NCI-H2171 treated with DMSO at 0.1 percent for 48 hours (cell line): ENCODE measurements at regions not wholly inside any gene's neighbourhood (a gene's known extent, or its start where the extent isn't known, plus 50 kb on each side); places are given as distances from the start of the nearest gene placed in this dataset.
"Not testable (repeated sequence)": the region's sequence is repeated elsewhere in the genome, so short reads cannot be mapped to it uniquely, and the experiment has no call there.

ENCODE experiments used
- DNase-seq: peaks from one replicate; lab custom pipeline; 2025; lab: John Stamatoyannopoulos, UW

DNA sequence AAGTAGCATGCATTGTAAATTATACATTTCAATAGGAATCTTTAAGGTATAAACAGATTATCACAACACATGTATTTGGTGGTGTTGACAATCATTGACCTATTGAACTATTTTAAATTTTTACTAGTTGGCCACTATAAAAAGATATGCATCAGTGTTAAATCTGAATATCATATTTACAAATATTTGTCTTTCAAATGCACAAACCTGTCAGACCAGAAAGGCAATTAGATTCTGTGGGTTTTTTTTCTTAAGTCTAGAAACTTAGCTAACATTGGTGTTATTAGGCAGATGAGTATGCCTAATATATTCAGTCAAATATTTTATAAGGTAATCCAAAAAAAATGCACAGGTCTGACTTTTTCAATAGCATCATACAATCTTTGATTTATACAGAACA is 241.4 kb upstream of the DGKB start:
- DNase-seq = no peak

DNA sequence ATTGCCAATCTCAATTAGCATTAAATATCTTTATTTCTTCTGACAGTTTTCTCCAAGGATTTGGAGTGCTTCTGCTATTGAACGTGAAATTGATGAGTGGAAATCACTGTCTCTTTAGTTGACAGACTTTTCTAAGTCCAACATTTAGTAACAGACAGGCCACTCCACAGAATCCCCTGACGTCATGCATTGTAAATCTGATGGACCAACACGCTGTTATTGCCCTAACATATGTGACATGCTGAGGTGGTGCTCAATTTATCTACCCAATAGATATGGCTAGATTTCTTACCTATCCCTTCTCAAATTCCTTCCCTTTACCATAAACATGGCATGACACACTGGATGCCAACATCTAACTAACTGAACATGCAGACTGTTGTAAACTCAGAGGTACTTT is 240.6 kb upstream of the DGKB start:
- DNase-seq = no peak

DNA sequence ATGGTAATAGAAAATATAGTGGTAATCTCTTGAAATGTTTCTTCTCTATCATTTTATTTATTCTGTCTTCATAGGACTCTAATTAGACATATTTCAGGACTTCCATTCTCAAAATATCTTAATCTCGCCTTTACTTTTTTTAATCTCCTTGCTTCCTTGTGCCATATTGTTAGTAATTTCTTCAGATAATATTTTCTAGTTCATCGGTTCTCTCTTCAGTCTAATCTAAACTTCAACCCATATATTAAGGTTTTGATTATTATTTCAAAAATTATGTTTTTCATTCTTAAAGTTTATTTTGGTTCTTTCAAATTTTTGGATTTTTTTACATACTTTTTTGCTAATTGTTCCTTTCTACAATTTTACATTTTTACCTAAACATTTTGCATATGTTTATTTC is 237.9 kb upstream of the DGKB start:
- no peak for DNase-seq

DNA sequence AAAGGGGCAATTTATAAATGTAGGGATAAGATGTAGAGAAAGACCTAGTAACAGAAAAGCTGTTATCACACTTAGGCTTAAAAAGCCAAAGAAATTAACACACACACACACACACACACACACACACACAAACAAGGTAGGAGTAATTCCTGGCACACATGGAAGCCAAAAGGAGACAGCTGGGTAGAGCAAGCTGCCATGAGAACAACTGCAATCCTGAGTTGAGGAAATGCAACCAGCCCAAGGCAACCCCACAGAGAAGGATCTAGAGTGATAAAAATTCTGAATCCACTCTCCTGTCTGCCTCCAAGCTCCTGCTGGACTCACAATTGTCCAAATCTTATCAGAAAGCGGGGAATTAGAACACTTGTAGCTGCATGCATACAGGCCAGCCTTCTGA is 229.1 kb upstream of the DGKB start:
- no peak for DNase-seq

DNA sequence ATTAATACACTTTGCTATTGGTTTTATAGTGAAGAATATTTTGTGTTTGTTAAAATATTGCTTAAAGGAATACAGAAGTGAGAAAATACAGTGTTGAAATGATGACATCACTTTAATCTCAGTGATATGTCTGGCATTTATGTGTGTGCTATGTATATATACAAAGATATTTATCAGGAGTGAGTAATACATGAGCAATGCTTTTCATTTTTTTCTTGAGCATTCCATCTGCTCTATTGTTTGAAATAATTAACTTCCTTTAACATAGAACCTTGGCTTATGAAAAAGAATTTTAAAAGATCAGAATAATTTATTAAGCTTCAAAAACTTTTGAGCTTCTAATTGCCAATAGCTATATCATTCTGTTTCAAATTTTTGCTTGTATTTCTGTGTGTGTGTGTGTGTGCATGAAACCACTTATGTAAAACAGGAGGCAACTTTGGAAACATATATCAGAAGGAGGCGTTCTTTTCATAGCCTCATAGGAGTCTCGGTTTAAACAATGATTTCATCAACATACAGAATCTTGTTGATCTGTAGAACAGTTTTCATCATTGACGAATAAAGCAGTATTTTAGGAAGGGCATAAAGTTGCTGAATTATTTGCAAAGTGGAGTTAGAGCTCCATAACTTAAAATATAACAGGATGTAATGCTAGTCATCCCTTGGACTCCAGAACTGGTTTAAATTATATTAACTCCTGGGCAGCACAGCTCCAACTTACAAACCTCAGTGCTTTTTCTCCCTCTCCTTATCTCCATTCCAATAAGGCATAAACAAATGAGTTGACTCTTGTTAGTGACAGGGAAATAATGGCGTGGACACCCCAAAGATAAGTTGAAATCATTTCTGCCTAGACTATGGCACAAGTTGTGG is 228.4 kb upstream of the DGKB start:
- DNase-seq = no peak

DNA sequence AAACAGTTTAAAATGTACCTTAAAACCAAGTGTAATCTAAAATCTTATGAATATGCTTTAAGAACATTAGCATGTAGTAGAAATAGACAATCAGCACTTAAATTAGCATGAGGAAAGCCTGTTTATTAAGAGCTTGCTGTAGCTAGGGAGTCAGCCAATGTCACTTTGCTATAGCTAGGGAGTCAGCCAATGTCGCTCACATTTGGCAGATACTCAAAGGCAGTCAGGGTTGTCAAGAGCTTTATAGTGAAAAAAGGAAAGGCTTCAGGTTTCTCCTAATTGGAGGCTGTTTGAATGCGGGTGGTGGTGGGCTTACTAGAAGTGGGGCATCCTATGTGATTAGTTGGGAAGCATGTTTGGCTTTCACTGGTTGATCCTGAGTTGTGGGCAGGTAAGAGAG is 226.2 kb upstream of the DGKB start:
- peak; percentile 54 for DNase-seq

DNA sequence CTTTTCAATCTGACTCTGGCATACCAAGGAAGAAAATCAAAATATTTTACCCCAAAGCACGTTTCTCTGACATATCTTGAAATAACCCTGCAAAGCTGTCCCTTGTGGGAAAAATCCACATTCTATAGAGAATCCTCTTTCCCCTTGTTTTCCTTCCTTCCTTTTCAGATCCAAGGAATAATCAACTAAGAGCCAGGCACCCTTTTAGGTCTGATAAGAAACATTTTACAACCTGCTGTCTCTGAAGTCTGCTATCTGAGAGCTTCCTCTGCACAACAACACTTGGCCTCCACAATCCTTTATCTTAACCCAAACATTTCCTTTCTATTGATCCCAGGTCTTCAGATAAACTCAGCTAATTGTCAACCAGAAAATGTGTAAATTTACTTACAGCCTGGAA is 224.1 kb upstream of the DGKB start:
- DNase-seq = not testable (repeated sequence)

DNA sequence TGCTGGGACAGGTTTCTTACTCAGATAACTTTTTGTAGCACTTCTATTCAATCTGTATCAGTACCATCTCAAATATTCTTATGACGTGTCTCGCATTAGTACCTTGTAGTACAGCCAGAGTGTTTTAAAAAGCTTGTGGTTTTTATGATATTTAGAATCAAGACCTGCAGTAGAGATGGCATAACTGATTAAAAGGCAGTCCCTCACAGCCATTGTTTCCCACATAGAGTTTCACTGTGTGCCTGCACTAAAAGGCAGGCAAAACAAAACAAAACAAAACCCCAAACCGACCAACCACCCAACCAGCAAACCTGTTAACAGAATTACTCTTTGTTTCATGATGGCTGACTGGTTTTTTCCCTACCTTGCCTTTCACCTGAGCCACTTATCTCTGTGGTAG is 221.3 kb upstream of the DGKB start:
- DNase-seq = no peak

DNA sequence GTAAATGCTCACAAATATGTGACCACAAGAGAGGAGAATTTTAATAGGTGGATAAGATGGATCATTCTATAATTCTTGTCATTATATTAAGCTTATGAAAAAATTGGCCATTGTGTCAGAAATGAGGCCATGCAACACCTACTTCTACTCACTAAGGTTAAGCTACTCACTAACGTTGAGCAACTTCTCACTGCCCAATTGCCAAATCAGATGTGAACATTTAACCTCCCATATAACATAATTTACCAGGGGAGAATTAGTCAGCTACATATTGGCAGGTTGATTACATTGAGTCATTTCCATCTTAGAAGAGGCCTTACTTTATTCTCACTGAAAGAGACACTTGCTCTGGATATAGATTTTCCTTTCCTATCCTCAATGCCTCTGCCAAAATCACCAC is 211.2 kb upstream of the DGKB start:
- no peak for DNase-seq

DNA sequence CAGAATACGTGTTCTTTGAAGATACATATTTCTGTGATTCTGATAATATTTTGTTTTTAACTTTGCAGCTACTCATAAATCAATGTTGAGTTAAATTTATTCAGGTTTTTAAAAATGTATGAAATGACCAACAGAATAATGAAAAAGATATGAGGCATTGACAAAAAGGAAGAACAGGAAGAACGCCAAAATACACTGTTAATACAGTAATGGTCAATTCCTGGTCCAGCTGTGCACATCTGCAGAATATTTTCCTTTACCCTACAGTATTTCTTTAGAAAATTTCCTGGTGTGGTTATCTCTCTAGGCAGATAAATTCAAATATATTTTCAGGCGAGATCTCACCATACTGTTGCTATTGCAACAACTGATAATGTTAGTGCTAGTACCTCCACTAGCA is 203.2 kb upstream of the DGKB start:
- no peak for DNase-seq

DNA sequence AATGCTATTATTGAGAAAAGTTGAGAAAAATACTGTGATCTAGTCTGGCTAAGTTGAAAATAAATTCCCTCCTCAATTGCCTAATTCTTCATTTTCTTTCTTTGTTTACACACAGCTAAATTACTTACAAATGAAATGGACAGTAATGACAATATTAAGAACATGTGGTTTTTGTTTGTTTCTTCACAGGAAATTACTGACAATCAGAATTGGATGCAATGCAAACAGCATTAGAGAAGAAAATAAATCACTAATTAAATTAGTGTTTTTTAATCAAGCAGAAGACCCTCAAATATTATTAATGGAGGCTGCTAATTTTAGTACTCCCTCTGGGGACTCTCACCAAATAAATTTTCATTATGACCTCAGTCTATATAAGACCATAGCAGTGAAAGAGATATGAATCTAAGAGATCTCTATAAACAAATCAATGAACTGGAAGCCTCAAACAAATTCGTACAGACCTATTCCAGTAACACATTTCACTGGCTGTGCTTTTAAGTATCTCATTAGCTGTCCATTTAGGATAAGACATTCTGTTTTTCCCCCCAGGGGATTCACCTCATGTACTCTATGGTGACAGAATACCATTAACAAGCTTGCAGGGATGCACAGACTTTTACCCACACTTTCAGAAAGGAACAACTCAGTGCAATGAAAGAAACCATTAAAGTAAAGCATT is 202.0 kb upstream of the DGKB start:
- peak; percentile 76 for DNase-seq

DNA sequence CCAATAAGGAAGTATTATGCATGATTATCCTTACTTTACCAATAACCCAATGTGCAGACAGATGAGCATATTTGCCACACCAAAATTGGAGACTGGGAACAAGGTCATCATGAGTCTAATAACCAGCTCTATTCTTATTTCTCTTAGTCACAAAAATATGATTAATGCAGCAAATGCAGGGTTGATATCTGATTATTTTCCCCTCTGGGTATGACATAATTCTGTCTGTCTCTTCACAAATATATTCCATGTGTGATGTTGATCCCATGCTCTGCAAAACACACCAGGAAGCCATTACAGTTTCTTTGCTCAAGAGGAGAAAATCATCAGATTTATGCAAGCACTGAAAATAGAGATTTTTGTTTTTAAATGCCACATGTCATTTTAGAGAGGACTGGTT is 196.5 kb upstream of the DGKB start:
- DNase-seq = no peak

DNA sequence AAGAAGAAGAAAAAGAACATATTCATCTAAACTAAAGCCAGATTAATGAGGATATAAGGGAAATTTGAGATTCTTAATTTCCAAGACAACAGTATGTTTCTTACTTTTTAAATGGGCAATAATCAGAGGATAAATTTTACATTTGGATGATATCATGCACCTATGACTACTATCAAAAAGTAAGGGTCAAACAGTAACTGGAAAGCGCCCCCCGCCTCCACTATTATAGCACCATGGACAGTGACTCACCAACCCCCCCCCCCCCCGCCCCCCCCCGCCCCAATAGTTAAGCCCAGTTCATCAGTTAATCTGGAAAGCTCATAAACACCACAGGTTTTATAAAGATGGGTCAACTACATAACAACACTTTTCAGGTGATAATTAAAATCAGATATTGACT is 194.3 kb upstream of the DGKB start:
- no peak for DNase-seq

DNA sequence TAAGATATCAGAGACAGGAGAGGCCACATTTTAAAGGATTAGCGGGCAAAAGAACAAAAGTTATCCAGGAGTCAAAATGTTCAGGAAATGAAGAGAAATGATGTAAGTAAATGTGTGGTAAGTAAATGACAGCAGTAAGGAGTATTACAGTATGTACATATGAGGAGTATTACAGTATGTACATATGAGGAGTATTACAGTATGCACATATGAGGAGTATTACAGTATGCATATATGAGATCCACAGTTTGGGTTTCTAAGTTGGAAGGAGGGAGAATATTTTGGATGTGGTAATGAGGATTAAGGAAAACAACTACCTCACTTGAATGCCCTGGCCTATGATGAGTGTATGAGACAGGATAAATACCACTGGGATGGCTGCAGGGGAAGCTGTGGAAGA is 192.4 kb upstream of the DGKB start:
- DNase-seq = no peak

DNA sequence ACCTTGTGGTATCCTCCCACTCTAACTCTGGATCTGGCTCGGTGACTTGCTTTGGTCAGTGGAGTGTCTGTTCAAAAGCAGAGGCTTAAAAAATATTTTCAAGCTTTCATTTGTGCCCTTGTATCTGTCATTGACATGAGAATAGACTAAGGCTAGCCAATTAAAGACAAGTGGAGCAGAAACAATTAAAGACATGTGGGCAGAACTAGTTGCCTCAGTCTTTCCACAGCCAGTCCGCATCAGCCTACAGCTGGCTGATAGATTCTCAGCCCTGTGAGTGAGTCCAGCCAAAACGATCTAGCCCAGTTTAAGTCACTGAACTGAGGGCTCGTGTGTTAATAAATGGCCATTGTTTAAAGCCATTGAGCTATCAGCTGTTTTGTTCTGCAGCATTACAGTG is 185.2 kb upstream of the DGKB start:
- peak; percentile 3 for DNase-seq

DNA sequence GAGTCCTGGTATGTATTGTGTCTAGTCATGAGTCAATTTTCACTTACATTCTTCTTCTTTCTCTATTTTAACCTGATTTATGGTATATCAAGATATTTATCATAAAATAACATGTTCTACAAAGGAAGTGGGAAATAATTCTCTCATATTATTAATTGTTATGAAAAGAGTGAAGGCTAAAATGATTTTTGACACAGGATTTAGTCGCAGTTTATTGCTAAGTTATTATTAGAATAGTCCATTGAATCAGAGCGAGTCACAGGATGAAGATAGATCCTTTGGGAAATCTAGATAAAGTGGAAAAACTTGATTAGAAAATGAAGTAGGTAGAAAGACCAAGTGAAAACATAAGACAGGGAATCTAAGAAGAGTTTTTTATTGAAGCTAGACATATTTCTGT is 184.3 kb upstream of the DGKB start:
- DNase-seq = no peak

DNA sequence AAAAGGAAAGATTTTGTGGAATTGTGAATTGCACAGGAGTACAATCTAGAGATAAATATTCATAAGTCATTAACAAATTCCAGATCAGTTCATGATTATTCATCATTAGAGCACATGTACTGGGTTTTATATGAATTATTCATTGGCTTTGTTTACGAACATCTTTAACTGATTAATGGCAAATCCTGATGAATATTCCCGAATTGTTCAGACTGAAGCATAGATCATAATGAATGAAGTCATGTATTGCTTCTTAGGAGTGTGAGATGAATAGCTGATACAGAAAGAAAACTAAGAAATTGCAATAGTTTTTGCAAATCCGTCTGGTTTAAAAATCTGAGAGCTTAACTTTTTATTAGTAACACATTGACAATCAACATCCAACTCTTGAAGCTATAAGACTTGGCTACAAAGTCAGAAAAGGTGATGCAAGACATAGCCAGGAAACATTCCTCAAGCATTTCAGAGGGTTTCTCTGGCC is 183.6 kb upstream of the DGKB start:
- DNase-seq = no peak

DNA sequence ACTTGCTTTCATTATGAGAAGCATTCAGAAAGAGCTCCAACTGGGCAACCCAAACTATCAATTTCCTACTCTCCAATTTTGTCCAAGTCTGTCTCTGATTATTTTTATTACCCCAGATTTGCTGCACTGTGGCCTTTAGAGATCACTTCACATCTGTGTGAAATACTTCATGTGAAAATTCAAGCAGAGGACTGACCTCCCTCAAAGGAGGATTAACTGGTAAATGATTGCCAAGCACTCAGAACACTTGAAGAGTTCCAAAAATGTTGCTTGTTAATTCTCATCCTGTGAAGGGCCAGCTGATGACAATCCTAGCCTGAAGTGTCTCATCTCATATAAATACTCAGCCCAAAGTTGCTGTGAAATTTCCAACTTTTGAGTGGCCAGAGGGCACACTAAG is 182.8 kb upstream of the DGKB start:
- DNase-seq = no peak

DNA sequence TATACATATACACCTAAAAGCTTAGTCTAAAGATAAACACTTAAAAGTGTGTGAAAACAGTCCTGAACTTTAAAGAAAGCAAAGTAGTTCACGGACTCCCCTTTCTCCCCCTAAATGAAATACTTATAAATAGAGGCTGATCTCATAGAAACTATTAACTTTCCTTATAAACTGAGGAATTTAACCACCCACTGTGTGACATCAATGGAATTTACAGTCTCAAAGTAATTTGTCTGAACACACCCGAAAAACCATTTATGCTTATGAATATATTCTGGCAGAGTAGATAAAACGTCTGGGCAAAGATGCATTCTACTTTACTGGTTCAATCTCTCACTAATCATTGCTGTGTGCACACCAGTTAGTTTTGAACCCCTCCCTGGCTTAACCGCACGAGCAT is 181.8 kb upstream of the DGKB start:
- no peak for DNase-seq

DNA sequence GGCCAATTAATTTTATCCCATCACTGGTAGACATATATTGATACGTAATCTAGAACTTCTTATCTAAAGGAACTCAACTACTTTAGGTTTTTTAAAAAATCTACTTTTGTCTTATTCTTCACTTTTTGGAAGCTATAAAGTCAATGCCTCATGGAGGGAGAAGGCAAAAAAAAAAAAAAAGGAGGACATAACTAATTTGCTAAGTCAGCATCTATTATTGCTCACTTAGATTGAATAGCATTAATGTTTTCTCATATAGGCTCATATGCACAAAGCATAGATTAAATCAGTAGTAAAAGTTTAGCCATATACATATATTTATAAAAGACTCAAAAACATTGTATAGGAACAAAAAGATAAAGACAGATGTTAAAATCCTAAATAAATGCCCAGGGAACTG is 179.3 kb upstream of the DGKB start:
- no peak for DNase-seq

DNA sequence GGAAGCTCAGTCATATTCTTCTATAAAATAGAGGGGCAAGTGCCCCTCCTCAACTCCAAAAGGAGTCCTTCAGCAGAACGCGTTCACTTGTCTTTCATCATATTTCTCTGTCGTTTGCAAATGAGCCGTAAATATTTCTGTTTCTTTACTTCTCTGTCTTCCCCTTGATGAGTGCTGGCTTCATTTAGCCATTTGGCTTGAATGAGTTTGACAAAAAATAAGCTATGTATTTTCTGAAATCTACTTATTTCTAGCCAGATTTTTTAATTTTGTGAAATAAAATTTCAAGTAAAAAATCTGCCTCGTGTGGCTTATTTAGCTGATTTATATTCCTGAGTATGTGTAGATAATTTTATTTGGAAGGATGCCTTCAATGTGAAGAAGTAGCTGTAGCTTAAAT is 170.8 kb upstream of the DGKB start:
- DNase-seq = no peak

DNA sequence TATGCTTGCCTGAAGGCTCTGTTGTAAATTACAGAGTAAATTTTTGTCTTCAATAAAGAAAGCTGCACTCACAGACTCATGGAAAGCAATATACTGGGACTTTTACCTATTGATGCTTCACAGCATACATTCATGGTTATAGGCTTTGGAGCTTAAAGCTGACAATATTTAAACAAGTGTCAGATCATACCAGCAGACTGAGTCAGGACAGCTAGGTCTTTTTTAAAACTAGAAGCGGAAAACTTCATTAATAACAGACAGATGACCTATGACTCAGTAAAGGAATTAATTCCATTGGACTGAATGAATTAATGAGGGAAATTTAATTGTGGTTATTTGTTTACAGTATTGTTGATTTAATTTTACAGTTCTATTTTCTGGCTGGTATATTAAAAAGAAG is 165.8 kb upstream of the DGKB start:
- no peak for DNase-seq

DNA sequence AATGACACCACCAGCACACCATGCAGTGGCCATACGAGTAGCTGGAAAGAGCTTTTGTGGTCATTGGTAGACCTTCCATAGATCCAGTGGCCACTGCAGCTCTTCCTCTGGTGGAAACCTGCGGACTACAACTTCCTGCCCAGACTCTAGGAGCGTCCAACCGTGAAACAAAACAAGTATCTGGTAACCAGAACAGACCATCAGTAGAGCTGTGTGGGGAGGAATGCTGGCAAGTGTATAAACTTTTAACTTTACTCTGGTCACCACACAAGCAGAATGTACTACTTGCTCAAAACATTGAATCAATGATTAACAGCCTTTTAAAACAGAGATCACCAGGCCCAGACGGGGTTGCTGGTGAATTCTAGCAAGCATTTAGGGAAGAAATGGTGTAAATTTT is 154.7 kb upstream of the DGKB start:
- DNase-seq = no peak

DNA sequence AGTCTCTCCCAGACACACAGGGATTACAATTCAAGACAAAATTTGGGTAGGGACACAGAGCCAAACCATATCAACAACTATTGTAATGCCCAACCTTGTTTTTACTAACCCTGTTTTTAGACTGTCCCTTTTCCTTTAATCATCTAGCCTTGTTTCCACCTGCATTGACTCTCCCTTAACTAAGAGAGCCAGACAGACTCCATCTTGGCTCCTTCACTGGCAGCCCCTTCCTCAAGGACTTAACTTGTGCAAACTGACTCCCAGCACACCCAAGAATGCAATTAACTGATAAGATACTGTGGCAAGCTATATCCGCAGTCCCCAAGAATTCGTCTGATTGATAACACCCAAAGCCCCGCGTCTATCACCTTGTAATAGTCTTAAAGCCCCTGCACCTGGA is 151.8 kb upstream of the DGKB start:
- DNase-seq = not testable (repeated sequence)
